H1 (cell line): ENCODE measurements at regions not wholly inside any gene's neighbourhood (a gene's known extent, or its start where the extent isn't known, plus 50 kb on each side); places are given as distances from the start of the nearest gene placed in this dataset.

Source experiments
- CTCF ChIA-PET: fragments of 300-600 bp; sonication (Branson Sonifier 250); formaldehyde crosslinking; loops from one replicate; lab custom pipeline; 2021; ENCODE audit not compliant: partially characterized antibody; lab: Charles Lee
- POLR2A ChIA-PET: fragments of 300-600 bp; sonication (Branson Sonifier 250); formaldehyde crosslinking; loops from one replicate; lab custom pipeline; 2021; ENCODE audit warnings: inconsistent platforms; ENCODE audit not compliant: partially characterized antibody; lab: Charles Lee
- DNase-seq, 2 experiments: peaks; one replicate each; pipeline versions ENCODE4 v3.0.0 to v3.0.0-alpha.2; 2010 to 2022; ENCODE audit warnings: low spot score in 2 of 2, low read depth in 1 of 2, mixed read lengths in 1 of 2
- FAIRE-seq: peaks from 2 replicates; lab custom pipeline; 2011; peaks lifted over from hg19 to GRCh38; lab: Jason Lieb, UNC
- H2AFZ ChIP-seq: 2 replicates; pipeline ENCODE4 v1.8.1; 2012; ENCODE audit warnings: low read length, inconsistent platforms
- H2AK5ac ChIP-seq: 2 replicates; pipeline ENCODE4 v1.6.1; 2013; ENCODE audit warnings: low read depth, low read length
- H2BK120ac ChIP-seq: replicated peaks from 2 replicates; pipeline ENCODE3; 2013; ENCODE audit warnings: low read depth, low read length, inconsistent platforms
- H2BK12ac ChIP-seq: 2 replicates; pipeline ENCODE4 v1.6.1; 2013; ENCODE audit warnings: low read depth, low read length
- H2BK15ac ChIP-seq: 2 replicates; pipeline ENCODE4 v1.6.1; 2013; ENCODE audit warnings: low read length
- H2BK20ac ChIP-seq: 2 replicates; pipeline ENCODE4 v1.6.1; 2013; ENCODE audit warnings: low read length
- H2BK5ac ChIP-seq: 2 replicates; pipeline ENCODE4 v1.6.1; 2013; ENCODE audit warnings: low read depth, low read length
- H3K14ac ChIP-seq: 2 replicates; pipeline ENCODE4 v1.6.1; 2013; ENCODE audit warnings: inconsistent platforms; ENCODE audit not compliant: insufficient read length
- H3K18ac ChIP-seq: 2 replicates; pipeline ENCODE4 v1.6.1; 2013; ENCODE audit warnings: low read length; ENCODE audit errors: extremely low read depth
- H3K23ac ChIP-seq: 2 replicates; pipeline ENCODE4 v1.6.1; 2013; ENCODE audit warnings: inconsistent platforms; ENCODE audit not compliant: insufficient read length
- H3K23me2 ChIP-seq: 2 replicates; pipeline ENCODE4 v1.6.1; 2013; ENCODE audit warnings: low read depth, low read length
- H3K27ac ChIP-seq: 2 replicates; pipeline ENCODE4 v1.6.1; 2011; ENCODE audit warnings: low read depth, low read length, inconsistent platforms
- H3K27me3 ChIP-seq, 4 experiments: replicated peaks in 1 of 4; 1 replicate in 1 of 4; 2 replicates in 3 of 4; pipeline versions ENCODE4 v1.6.1 to v1.8.1; 2011 to 2013; ENCODE audit warnings: low read length in 3 of 4, mild to moderate bottlenecking in 3 of 4, inconsistent platforms in 2 of 4, mixed read lengths in 2 of 4, moderate library complexity in 1 of 4; ENCODE audit not compliant: control insufficient read depth in 3 of 4, insufficient read depth in 3 of 4; ENCODE audit errors: extremely low read depth in 1 of 4
- H3K36me3 ChIP-seq, 4 experiments: 2 replicates each; pipeline versions ENCODE4 v1.6.1 to v1.8.1; 2011 to 2013; ENCODE audit warnings: mild to moderate bottlenecking in 4 of 4, low read length in 3 of 4, moderate library complexity in 2 of 4, control low read depth in 1 of 4, inconsistent platforms in 1 of 4; ENCODE audit not compliant: insufficient read depth in 4 of 4, control insufficient read depth in 2 of 4
- H3K4ac ChIP-seq: replicated peaks from 2 replicates; pipeline ENCODE3; 2013; ENCODE audit warnings: low read length, low read depth, mixed read lengths, inconsistent platforms; ENCODE audit not compliant: insufficient read length
- H3K4me1 ChIP-seq, 4 experiments: replicated peaks in 1 of 4; 1 replicate in 1 of 4; 2 replicates in 3 of 4; pipeline versions ENCODE4 v1.6.1 to v1.8.1; 2011 to 2013; ENCODE audit warnings: low read length in 3 of 4, inconsistent platforms in 2 of 4, mixed read lengths in 1 of 4; ENCODE audit not compliant: insufficient read depth in 4 of 4, control insufficient read depth in 3 of 4
- H3K4me2 ChIP-seq, 2 experiments: 2 replicates each; pipeline versions ENCODE4 v1.6.1 to v1.8.1; 2011 to 2013; ENCODE audit warnings: low read depth in 2 of 2, low read length in 2 of 2, control low read depth in 1 of 2, inconsistent platforms in 1 of 2, mild to moderate bottlenecking in 1 of 2; ENCODE audit not compliant: insufficient read depth in 1 of 2
- H3K4me3 ChIP-seq, 4 experiments: fragments of 200-600, 300-600 bp in 1 of 4; sonication (generic), shearing (Covaris generic), sonication (Bioruptor Twin) in 1 of 4; 2 replicates each; pipeline versions ENCODE4 v1.5.1 to v1.8.1; 2011 to 2016; ENCODE audit warnings: low read length in 4 of 4, low read depth in 3 of 4, control low read depth in 2 of 4, inconsistent platforms in 2 of 4, mild to moderate bottlenecking in 2 of 4, mixed read lengths in 1 of 4, moderate library complexity in 1 of 4; ENCODE audit not compliant: insufficient read depth in 2 of 4; ENCODE audit errors: extremely low read depth in 1 of 4
- H3K56ac ChIP-seq: replicated peaks from 2 replicates; pipeline ENCODE3; 2013; ENCODE audit warnings: low read depth, mild to moderate bottlenecking, mixed read lengths, low read length, inconsistent platforms; ENCODE audit not compliant: insufficient read length
- H3K79me1 ChIP-seq: 2 replicates; pipeline ENCODE4 v1.6.1; 2013; ENCODE audit warnings: low read depth, low read length, control low read depth
- H3K79me2 ChIP-seq, 2 experiments: 2 replicates each; pipeline versions ENCODE4 v1.6.1 to v1.8.1; 2012 to 2013; ENCODE audit warnings: low read length in 2 of 2, mild to moderate bottlenecking in 2 of 2, inconsistent platforms in 1 of 2; ENCODE audit not compliant: insufficient read depth in 2 of 2, control insufficient read depth in 1 of 2
- H3K9ac ChIP-seq, 4 experiments: replicated peaks in 1 of 4; 1 replicate in 1 of 4; 2 replicates in 3 of 4; pipeline versions ENCODE4 v1.6.1 to v1.8.1; 2011 to 2013; ENCODE audit warnings: low read depth in 3 of 4, low read length in 3 of 4, control low read depth in 2 of 4, mild to moderate bottlenecking in 2 of 4, moderate library complexity in 2 of 4, inconsistent platforms in 1 of 4; ENCODE audit errors: extremely low read depth in 1 of 4
- H3K9me3 ChIP-seq, 2 experiments: 2 replicates each; pipeline versions ENCODE4 v1.6.1 to v1.8.1; 2012 to 2013; ENCODE audit warnings: mild to moderate bottlenecking in 2 of 2, moderate library complexity in 2 of 2, control low read depth in 1 of 2, inconsistent platforms in 1 of 2, low read depth in 1 of 2, low read length in 1 of 2, mixed read lengths in 1 of 2; ENCODE audit not compliant: insufficient read depth in 2 of 2
- H4K20me1 ChIP-seq, 2 experiments: replicated peaks in 1 of 2; 2 replicates each; pipeline versions ENCODE3 to v1.8.1; 2011 to 2013; ENCODE audit warnings: inconsistent platforms in 2 of 2, low read length in 2 of 2, mild to moderate bottlenecking in 1 of 2; ENCODE audit not compliant: insufficient read depth in 2 of 2, control insufficient read depth in 1 of 2
- H4K5ac ChIP-seq: 2 replicates; pipeline ENCODE4 v1.6.1; 2013; ENCODE audit warnings: low read length, low read depth, mixed read lengths, inconsistent platforms; ENCODE audit not compliant: insufficient read length
- H4K8ac ChIP-seq: 2 replicates; pipeline ENCODE4 v1.8.0; 2013; ENCODE audit warnings: mild to moderate bottlenecking, moderate library complexity, low read length, inconsistent platforms; ENCODE audit not compliant: insufficient read depth; ENCODE audit errors: extremely low read depth
- H4K91ac ChIP-seq: replicated peaks from 2 replicates; pipeline ENCODE3; 2013; ENCODE audit warnings: low read length, mixed read lengths, inconsistent platforms; ENCODE audit not compliant: insufficient read length
- CHD2 ChIP-seq: IDR thresholded peaks from 2 replicates; pipeline ENCODE4 v1.6.1; 2012; ENCODE audit warnings: low read length, improper control_type of control experiment
- NRF1 ChIP-seq: IDR thresholded peaks from 2 replicates; pipeline ENCODE4 v1.6.1; 2011; ENCODE audit warnings: mild to moderate bottlenecking, low read depth, low read length, improper control_type of control experiment
- RAD21 ChIP-seq, 2 experiments: IDR thresholded peaks in 1 of 2; conservative IDR thresholded peaks in 1 of 2; 2 replicates each; pipeline ENCODE4 v1.6.1; 2011; ENCODE audit warnings: low read depth in 2 of 2, low read length in 2 of 2, improper control_type of control experiment in 1 of 2, inconsistent platforms in 1 of 2, mild to moderate bottlenecking in 1 of 2, moderate library complexity in 1 of 2
- WGBS, 2 experiments: shearing (Covaris generic) in 1 of 2; methylation state at CpG; one replicate each; pipeline versions ENCODE4 v1.1.6 to v1.1.7; 2013 to 2015; ENCODE audit warnings: low lambda C conversion rate in 2 of 2, mixed read lengths in 2 of 2, inconsistent platforms in 1 of 2, low coverage in 1 of 2, missing lambda C conversion rate in 1 of 2; ENCODE audit not compliant: insufficient replicate concordance in 2 of 2, insufficient coverage in 1 of 2, insufficient read length in 1 of 2; ENCODE audit errors: extremely low coverage in 1 of 2, missing lambda C conversion rate in 1 of 2; 5-methylcytosine and 5-hydroxymethylcytosine counted together
- TF ChIP-seq, protein P1 (sequence below), 3 experiments: IDR thresholded peaks; 1 replicate in 2 of 3; 2 replicates in 1 of 3; pipeline versions ENCODE4 v1.5.1 to v1.6.1; 2011; ENCODE audit warnings: low read length in 3 of 3, mild to moderate bottlenecking in 3 of 3, inconsistent platforms in 2 of 3, low read depth in 1 of 3, moderate library complexity in 1 of 3; ENCODE audit not compliant: insufficient read depth in 1 of 3; ENCODE audit errors: control extremely low read depth in 1 of 3

GRCh38 chr3:34260271-34261000 lies 462.0 kb downstream of the PDCD6IP start:
- Histone ChIP-seq H4K20me1 (no peaks in the 10 kb centered on the region), H3K4me1 (peaks cover 0 to 6% (median 4%) of the 10 kb centered on the region in 4 experiments; a peak in 4 of 7 replicates), H2BK20ac (no peak overlapping the region), H2BK15ac (peak overlapping the region; percentile 19; the same call in 1 of the 2 replicates), H4K8ac (no peak overlapping the region), H3K23ac (no peak overlapping the region), H2BK120ac (no peak overlapping the region), H2BK5ac (no peak overlapping the region), H3K23me2 (0 out of 2 replicates have a peak, but pooled peaks cover 3% of the 10 kb centered on the region), H3K4me2 (no peak overlapping the region), H3K9me3 (no peaks in the 10 kb centered on the region), H3K18ac (no peak overlapping the region)
- no peak for FAIRE-seq
- TF ChIP-seq, protein P1, sequence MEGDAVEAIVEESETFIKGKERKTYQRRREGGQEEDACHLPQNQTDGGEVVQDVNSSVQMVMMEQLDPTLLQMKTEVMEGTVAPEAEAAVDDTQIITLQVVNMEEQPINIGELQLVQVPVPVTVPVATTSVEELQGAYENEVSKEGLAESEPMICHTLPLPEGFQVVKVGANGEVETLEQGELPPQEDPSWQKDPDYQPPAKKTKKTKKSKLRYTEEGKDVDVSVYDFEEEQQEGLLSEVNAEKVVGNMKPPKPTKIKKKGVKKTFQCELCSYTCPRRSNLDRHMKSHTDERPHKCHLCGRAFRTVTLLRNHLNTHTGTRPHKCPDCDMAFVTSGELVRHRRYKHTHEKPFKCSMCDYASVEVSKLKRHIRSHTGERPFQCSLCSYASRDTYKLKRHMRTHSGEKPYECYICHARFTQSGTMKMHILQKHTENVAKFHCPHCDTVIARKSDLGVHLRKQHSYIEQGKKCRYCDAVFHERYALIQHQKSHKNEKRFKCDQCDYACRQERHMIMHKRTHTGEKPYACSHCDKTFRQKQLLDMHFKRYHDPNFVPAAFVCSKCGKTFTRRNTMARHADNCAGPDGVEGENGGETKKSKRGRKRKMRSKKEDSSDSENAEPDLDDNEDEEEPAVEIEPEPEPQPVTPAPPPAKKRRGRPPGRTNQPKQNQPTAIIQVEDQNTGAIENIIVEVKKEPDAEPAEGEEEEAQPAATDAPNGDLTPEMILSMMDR (IDR thresholded peaks at IDR 0.05; ENCODE audit: control extremely low read depth in 1 of 3, insufficient read depth in 1 of 3, low read depth in 1 of 3, low read length in 3 of 3) = peak in 2 of 3 experiments; percentile 50 to 55; a peak in 3 of 4 replicates
- no peak for TF ChIP-seq CHD2
- TF ChIP-seq NRF1 = no peak
- peak; percentile 57 to 63 for TF ChIP-seq RAD21 (IDR thresholded peaks at IDR 0.05 in 1 of 2, conservative IDR thresholded peaks at IDR 0.05 in 1 of 2; ENCODE audit: low read depth in 2 of 2, low read length in 2 of 2)
- TF ChIP-seq, all 59 proteins: peak for 2
- POLR2A ChIA-PET = no interaction called here
- CTCF ChIA-PET = interaction anchor here (0.5 to 6.9 kb wide), 63 partner anchors 10 to 428 kb away, joined by 3 to 62 read pairs (median 4); no protein-coding TSS in a partner anchor
- Histone ChIP-seq H3K9ac (no peak overlapping the region), H3K27me3 (peaks cover 0 to under 1% (median 0%) of the 10 kb centered on the region in 4 experiments; a peak in 1 of 7 replicates), H3K79me2 (no peaks in the 10 kb centered on the region), H2AFZ (peak overlapping the region; percentile 92), H3K14ac (no peak overlapping the region), H3K27ac (no peak overlapping the region), H3K36me3 (no peaks in the 10 kb centered on the region), H3K56ac (no peak overlapping the region), H4K5ac (no peak overlapping the region), H4K91ac (peak overlapping the region; percentile 30), H3K4me3 (no peak overlapping the region), H2AK5ac (no peak overlapping the region), H3K4ac (no peak overlapping the region), H2BK12ac (no peak overlapping the region; the same call in 1 of the 2 replicates), H3K79me1 (no peaks in the 10 kb centered on the region)
- DNase-seq = peak in 1 of 2 experiments; percentile 77
- WGBS, 2 experiments = 88% methylated on average over 2 of the region's 2 CpGs; no CpG with 5 or more reads in 1 of the 2 experiments
